ENCODE measurements at regions not wholly inside any gene's neighbourhood (a gene's known extent, or its start where the extent isn't known, plus 50 kb on each side); places are given as distances from the start of the nearest gene placed in this dataset.

- no peak overlapping the region for H4K8ac ChIP-seq (ENCODE audit: low read depth, low read length)
- peaks cover 0 to 5% (median 0%) of the 10 kb centered on the region in 3 experiments for H3K27me3 ChIP-seq (ENCODE audit: control insufficient read depth in 3 of 3, insufficient read depth in 3 of 3, low read depth in 1 of 3, low read length in 3 of 3)
- no peaks in the 10 kb centered on the region for H3K9me3 ChIP-seq (replicated peaks in 1 of 2; ENCODE audit: control insufficient read depth in 2 of 2, insufficient read depth in 1 of 2, low read depth in 1 of 2, low read length in 2 of 2)
- no peak overlapping the region for H3K14ac ChIP-seq (ENCODE audit: low read length)
- H2AK5ac ChIP-seq (ENCODE audit: low read depth, low read length), result no peak overlapping the region
- peak; percentile 14 for DNase-seq (ENCODE audit: low spot score)
- H3K23ac ChIP-seq (ENCODE audit: low read depth, low read length, poor library complexity), result no peak overlapping the region
- no peak overlapping the region for H4K91ac ChIP-seq (ENCODE audit: low read depth, low read length, poor library complexity)
- no peak overlapping the region for H2AFZ ChIP-seq (ENCODE audit: low read length)
- no peak overlapping the region for H3K9ac ChIP-seq (ENCODE audit: low read depth, low read length, poor library complexity)
- peaks cover 0 to 5% of the 10 kb centered on the region in 2 donors for H3K4me1 ChIP-seq (ENCODE audit: control insufficient read depth in 2 of 2, insufficient read depth in 1 of 2, low read depth in 1 of 2, low read length in 2 of 2)
- no peak overlapping the region for H3K4me2 ChIP-seq (ENCODE audit: insufficient read depth, low read length, poor library complexity, severe bottlenecking)
- no CpG with 5 or more reads among the region's 2 CpGs for WGBS, 2 donors (ENCODE audit: extremely low coverage in 2 of 2, insufficient read length in 2 of 2, insufficient replicate concordance in 1 of 2)
- H3K18ac ChIP-seq (ENCODE audit: low read length), result no peak overlapping the region
- no peak overlapping the region for H2BK120ac ChIP-seq (ENCODE audit: low read depth, low read length)
- no peak overlapping the region for H3K4me3 ChIP-seq (ENCODE audit: low read length in 2 of 2)
- H2BK12ac ChIP-seq (ENCODE audit: low read length), result no peak overlapping the region
- H3K27ac ChIP-seq (replicated peaks; ENCODE audit: low read length), result no peak overlapping the region
- no peaks in the 10 kb centered on the region for H3K36me3 ChIP-seq (replicated peaks in 1 of 2; ENCODE audit: control insufficient read depth in 2 of 2, insufficient read depth in 2 of 2, low read length in 2 of 2)
- no peak overlapping the region for H2BK5ac ChIP-seq (ENCODE audit: low read length)
- no peak overlapping the region for H3K4ac ChIP-seq (ENCODE audit: low read length)
- no peak overlapping the region for H2BK15ac ChIP-seq (ENCODE audit: low read length)
- no peaks in the 10 kb centered on the region for H3K79me1 ChIP-seq (ENCODE audit: low read depth, low read length)
These were observed 707.8 kb upstream of the AMOT start for GRCh38 chrX:113548308-113549015.

- no CpG with 5 or more reads among the region's 1 CpG for WGBS, 2 donors (ENCODE audit: extremely low coverage in 2 of 2, insufficient read length in 2 of 2, insufficient replicate concordance in 1 of 2)
- H2BK120ac ChIP-seq (ENCODE audit: low read depth, low read length), result no peak overlapping the region
- H2AK5ac ChIP-seq (ENCODE audit: low read depth, low read length), result no peak overlapping the region
- H2BK12ac ChIP-seq (ENCODE audit: low read length), result no peak overlapping the region
- no peak overlapping the region for H3K9ac ChIP-seq (ENCODE audit: low read depth, low read length, poor library complexity)
- peaks cover 0 to 5% of the 10 kb centered on the region in 2 donors for H3K4me1 ChIP-seq (ENCODE audit: control insufficient read depth in 2 of 2, insufficient read depth in 1 of 2, low read depth in 1 of 2, low read length in 2 of 2)
- no peak overlapping the region for H4K91ac ChIP-seq (ENCODE audit: low read depth, low read length, poor library complexity)
- H3K27me3 ChIP-seq (ENCODE audit: control insufficient read depth in 3 of 3, insufficient read depth in 3 of 3, low read depth in 1 of 3, low read length in 3 of 3), result no peaks in the 10 kb centered on the region
- H3K4me3 ChIP-seq (ENCODE audit: low read length in 2 of 2), result no peak overlapping the region
- no peaks in the 10 kb centered on the region for H3K9me3 ChIP-seq (replicated peaks in 1 of 2; ENCODE audit: control insufficient read depth in 2 of 2, insufficient read depth in 1 of 2, low read depth in 1 of 2, low read length in 2 of 2)
- H3K23ac ChIP-seq (ENCODE audit: low read depth, low read length, poor library complexity), result no peak overlapping the region
- H3K27ac ChIP-seq (replicated peaks; ENCODE audit: low read length), result no peak overlapping the region
- no peak overlapping the region for H3K14ac ChIP-seq (ENCODE audit: low read length)
- no peak overlapping the region for H2BK5ac ChIP-seq (ENCODE audit: low read length)
- DNase-seq (ENCODE audit: low spot score), result no peak
- no peak overlapping the region for H2BK15ac ChIP-seq (ENCODE audit: low read length)
- no peak overlapping the region for H3K18ac ChIP-seq (ENCODE audit: low read length)
- H3K4me2 ChIP-seq (ENCODE audit: insufficient read depth, low read length, poor library complexity, severe bottlenecking), result no peak overlapping the region
- no peaks in the 10 kb centered on the region for H3K79me1 ChIP-seq (ENCODE audit: low read depth, low read length)
- H2AFZ ChIP-seq (ENCODE audit: low read length), result no peak overlapping the region
- H3K36me3 ChIP-seq (replicated peaks in 1 of 2; ENCODE audit: control insufficient read depth in 2 of 2, insufficient read depth in 2 of 2, low read length in 2 of 2), result no peaks in the 10 kb centered on the region
- H3K4ac ChIP-seq (ENCODE audit: low read length), result no peak overlapping the region
- no peak overlapping the region for H4K8ac ChIP-seq (ENCODE audit: low read depth, low read length)
These were observed 704.4 kb upstream of the AMOT start for GRCh38 chrX:113545040-113545439.

- no CpG with 5 or more reads among the region's 2 CpGs for WGBS, 2 donors (ENCODE audit: extremely low coverage in 2 of 2, insufficient read length in 2 of 2, insufficient replicate concordance in 1 of 2)
- no peak overlapping the region for H2BK5ac ChIP-seq (ENCODE audit: low read length)
- DNase-seq (ENCODE audit: low spot score), result no peak
These were observed 699.1 kb upstream of the AMOT start for GRCh38 chrX:113539599-113540356.

GRCh38 chrX:113529426-113530013 is 688.9 kb upstream of the AMOT start:
- no peak overlapping the region for H3K14ac ChIP-seq (ENCODE audit: low read length)
- H3K27me3 ChIP-seq (ENCODE audit: control insufficient read depth in 3 of 3, insufficient read depth in 3 of 3, low read depth in 1 of 3, low read length in 3 of 3), result no peaks in the 10 kb centered on the region
- no peak overlapping the region for H3K27ac ChIP-seq (replicated peaks; ENCODE audit: low read length)
- H3K18ac ChIP-seq (ENCODE audit: low read length), result no peak overlapping the region
- no CpG with 5 or more reads among the region's 6 CpGs for WGBS, 2 donors (ENCODE audit: extremely low coverage in 2 of 2, insufficient read length in 2 of 2, insufficient replicate concordance in 1 of 2)
- no peak overlapping the region for H3K4me2 ChIP-seq (ENCODE audit: insufficient read depth, low read length, poor library complexity, severe bottlenecking)
- no peak overlapping the region for H3K4ac ChIP-seq (ENCODE audit: low read length)
- no peaks in the 10 kb centered on the region for H3K9me3 ChIP-seq (replicated peaks in 1 of 2; ENCODE audit: control insufficient read depth in 2 of 2, insufficient read depth in 1 of 2, low read depth in 1 of 2, low read length in 2 of 2)
- no peak overlapping the region for H2BK15ac ChIP-seq (ENCODE audit: low read length)
- no peak overlapping the region for H2BK5ac ChIP-seq (ENCODE audit: low read length)
- no peak overlapping the region for H2AK5ac ChIP-seq (ENCODE audit: low read depth, low read length)
- no peak overlapping the region for H2BK12ac ChIP-seq (ENCODE audit: low read length)
- no peak overlapping the region for H3K4me3 ChIP-seq (ENCODE audit: low read length in 2 of 2)
- no peaks in the 10 kb centered on the region for H3K36me3 ChIP-seq (replicated peaks in 1 of 2; ENCODE audit: control insufficient read depth in 2 of 2, insufficient read depth in 2 of 2, low read length in 2 of 2)
- no peak overlapping the region for H2BK120ac ChIP-seq (ENCODE audit: low read depth, low read length)
- no peaks in the 10 kb centered on the region for H3K79me1 ChIP-seq (ENCODE audit: low read depth, low read length)
- H2AFZ ChIP-seq (ENCODE audit: low read length), result no peak overlapping the region
- H3K9ac ChIP-seq (ENCODE audit: low read depth, low read length, poor library complexity), result no peak overlapping the region
- no peaks in the 10 kb centered on the region for H3K4me1 ChIP-seq (ENCODE audit: control insufficient read depth in 2 of 2, insufficient read depth in 1 of 2, low read depth in 1 of 2, low read length in 2 of 2)
- H4K91ac ChIP-seq (ENCODE audit: low read depth, low read length, poor library complexity), result no peak overlapping the region
- H4K8ac ChIP-seq (ENCODE audit: low read depth, low read length), result no peak overlapping the region
- no peak for DNase-seq (ENCODE audit: low spot score)
- no peak overlapping the region for H3K23ac ChIP-seq (ENCODE audit: low read depth, low read length, poor library complexity)

More at GRCh38 chrX:113539599-113540356, 699.1 kb upstream of the AMOT start:
- no peaks in the 10 kb centered on the region for H3K36me3 ChIP-seq (replicated peaks in 1 of 2; ENCODE audit: control insufficient read depth in 2 of 2, insufficient read depth in 2 of 2, low read length in 2 of 2)
- no peaks in the 10 kb centered on the region for H3K79me1 ChIP-seq (ENCODE audit: low read depth, low read length)
- no peak overlapping the region for H3K18ac ChIP-seq (ENCODE audit: low read length)
- H3K9ac ChIP-seq (ENCODE audit: low read depth, low read length, poor library complexity), result no peak overlapping the region
- no peak overlapping the region for H2AFZ ChIP-seq (ENCODE audit: low read length)
- no peak overlapping the region for H2BK120ac ChIP-seq (ENCODE audit: low read depth, low read length)
- H3K9me3 ChIP-seq (replicated peaks in 1 of 2; ENCODE audit: control insufficient read depth in 2 of 2, insufficient read depth in 1 of 2, low read depth in 1 of 2, low read length in 2 of 2), result no peaks in the 10 kb centered on the region
- no peak overlapping the region for H2BK12ac ChIP-seq (ENCODE audit: low read length)
- no peak overlapping the region for H4K91ac ChIP-seq (ENCODE audit: low read depth, low read length, poor library complexity)
- no peak overlapping the region for H3K27ac ChIP-seq (replicated peaks; ENCODE audit: low read length)
- H3K23ac ChIP-seq (ENCODE audit: low read depth, low read length, poor library complexity), result no peak overlapping the region
- H3K27me3 ChIP-seq (ENCODE audit: control insufficient read depth in 3 of 3, insufficient read depth in 3 of 3, low read depth in 1 of 3, low read length in 3 of 3), result no peaks in the 10 kb centered on the region
- H3K14ac ChIP-seq (ENCODE audit: low read length), result no peak overlapping the region
- H4K8ac ChIP-seq (ENCODE audit: low read depth, low read length), result no peak overlapping the region
- H3K4me1 ChIP-seq (ENCODE audit: control insufficient read depth in 2 of 2, insufficient read depth in 1 of 2, low read depth in 1 of 2, low read length in 2 of 2), result no peaks in the 10 kb centered on the region
- H3K4ac ChIP-seq (ENCODE audit: low read length), result no peak overlapping the region
- H3K4me3 ChIP-seq (ENCODE audit: low read length in 2 of 2), result no peak overlapping the region
- H3K4me2 ChIP-seq (ENCODE audit: insufficient read depth, low read length, poor library complexity, severe bottlenecking), result no peak overlapping the region
- H2AK5ac ChIP-seq (ENCODE audit: low read depth, low read length), result no peak overlapping the region
- no peak overlapping the region for H2BK15ac ChIP-seq (ENCODE audit: low read length)

All from neuronal stem cell (in vitro differentiated cells).